Kidney epithelial cell (primary cell): ENCODE measurements at regions not wholly inside any gene's neighbourhood (a gene's known extent, or its start where the extent isn't known, plus 50 kb on each side); places are given as distances from the start of the nearest gene placed in this dataset.

Experiments used
- DNase-seq: peaks from one replicate; pipeline ENCODE4 v3.0.0-alpha.2; 2010; ENCODE audit warnings: low read depth
- H3K27me3 ChIP-seq: 2 replicates; pipeline ENCODE4 v1.6.0; 2011; ENCODE audit warnings: low read length; ENCODE audit not compliant: control insufficient read depth, insufficient read depth
- H3K36me3 ChIP-seq: 2 replicates; pipeline ENCODE4 v1.5.1; 2011; ENCODE audit warnings: low read length; ENCODE audit not compliant: control insufficient read depth, insufficient read depth
- H3K4me3 ChIP-seq: 2 replicates; pipeline ENCODE4 v1.5.1; 2011; ENCODE audit warnings: low read depth, mild to moderate bottlenecking, control low read depth, low read length
- TF ChIP-seq, protein P1 (sequence below): IDR thresholded peaks from 2 replicates; pipeline ENCODE4 v1.5.1; 2011; ENCODE audit warnings: mild to moderate bottlenecking, moderate library complexity, low read length, control low read depth, inconsistent platforms; ENCODE audit not compliant: insufficient read depth, poor library complexity, severe bottlenecking

DNA sequence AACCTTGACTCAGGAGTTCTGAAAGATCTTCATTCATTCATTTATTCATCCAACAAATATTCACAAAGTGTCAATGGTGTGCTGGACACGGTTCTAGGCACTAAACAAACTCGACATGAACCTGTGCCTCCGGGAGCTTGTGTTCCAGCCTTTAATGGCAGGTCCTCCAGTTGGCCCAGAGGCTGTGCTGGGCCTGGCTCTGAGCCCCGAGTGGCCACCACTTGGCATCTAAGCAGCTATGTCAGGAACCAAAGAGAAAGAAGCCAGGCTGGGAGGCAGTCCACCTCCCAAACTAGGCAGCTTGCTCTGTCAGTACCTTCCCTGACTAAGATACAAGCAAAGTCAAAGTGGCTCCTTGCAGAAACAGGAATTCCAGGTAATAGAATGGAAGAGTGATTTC is 233.6 kb downstream of the BUD13 start:
- Histone ChIP-seq H3K27me3 (no peaks in the 10 kb centered on the region), H3K36me3 (no peaks in the 10 kb centered on the region), H3K4me3 (no peak overlapping the region)
- TF ChIP-seq, protein P1, sequence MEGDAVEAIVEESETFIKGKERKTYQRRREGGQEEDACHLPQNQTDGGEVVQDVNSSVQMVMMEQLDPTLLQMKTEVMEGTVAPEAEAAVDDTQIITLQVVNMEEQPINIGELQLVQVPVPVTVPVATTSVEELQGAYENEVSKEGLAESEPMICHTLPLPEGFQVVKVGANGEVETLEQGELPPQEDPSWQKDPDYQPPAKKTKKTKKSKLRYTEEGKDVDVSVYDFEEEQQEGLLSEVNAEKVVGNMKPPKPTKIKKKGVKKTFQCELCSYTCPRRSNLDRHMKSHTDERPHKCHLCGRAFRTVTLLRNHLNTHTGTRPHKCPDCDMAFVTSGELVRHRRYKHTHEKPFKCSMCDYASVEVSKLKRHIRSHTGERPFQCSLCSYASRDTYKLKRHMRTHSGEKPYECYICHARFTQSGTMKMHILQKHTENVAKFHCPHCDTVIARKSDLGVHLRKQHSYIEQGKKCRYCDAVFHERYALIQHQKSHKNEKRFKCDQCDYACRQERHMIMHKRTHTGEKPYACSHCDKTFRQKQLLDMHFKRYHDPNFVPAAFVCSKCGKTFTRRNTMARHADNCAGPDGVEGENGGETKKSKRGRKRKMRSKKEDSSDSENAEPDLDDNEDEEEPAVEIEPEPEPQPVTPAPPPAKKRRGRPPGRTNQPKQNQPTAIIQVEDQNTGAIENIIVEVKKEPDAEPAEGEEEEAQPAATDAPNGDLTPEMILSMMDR: no peak
- no peak for DNase-seq

DNA sequence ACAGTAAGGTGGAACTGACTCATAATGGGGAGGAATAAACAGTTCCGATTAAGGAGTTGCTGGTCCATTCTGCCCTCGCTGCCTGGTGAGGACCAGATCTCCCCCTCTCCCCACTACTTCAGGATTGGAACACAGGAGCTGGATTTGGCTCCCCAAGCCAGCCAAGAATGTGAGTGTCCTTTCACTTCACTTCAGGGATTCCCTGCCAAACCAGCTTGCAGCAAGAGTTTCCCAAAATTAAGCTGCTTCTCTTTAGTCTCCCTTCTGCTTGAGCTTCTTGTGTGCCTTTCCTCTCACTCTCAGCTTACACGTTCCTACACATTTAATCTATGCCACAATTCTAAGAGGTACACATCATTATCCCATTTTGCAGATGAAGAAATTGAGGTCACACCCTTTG is 234.1 kb downstream of the BUD13 start:
- Histone ChIP-seq H3K27me3 (no peaks in the 10 kb centered on the region), H3K4me3 (no peak overlapping the region), H3K36me3 (no peaks in the 10 kb centered on the region)
- DNase-seq: no peak
- TF ChIP-seq, protein P1: no peak

DNA sequence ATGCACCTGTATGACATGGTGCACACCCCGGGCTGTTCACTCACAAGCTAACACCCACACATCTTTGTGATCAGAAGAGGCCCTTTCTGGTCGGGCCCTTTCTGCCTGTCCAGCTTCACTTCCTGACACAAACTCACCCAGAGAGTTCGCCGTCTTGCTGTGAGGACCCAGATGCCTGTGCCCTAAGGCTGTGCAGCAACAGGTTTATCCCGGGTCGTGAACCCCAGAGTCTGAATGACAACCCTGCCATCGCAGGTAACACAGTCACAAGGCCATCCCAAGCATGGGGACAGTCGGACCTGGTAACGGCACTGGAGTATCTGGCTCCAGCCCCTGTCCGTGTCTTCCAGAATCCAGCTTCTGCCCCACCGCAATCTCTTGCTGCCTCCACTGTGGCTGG is 235.1 kb downstream of the BUD13 start:
- H3K36me3 ChIP-seq: no peaks in the 10 kb centered on the region
- DNase-seq: no peak
- peaks cover 6% of the 10 kb centered on the region for H3K27me3 ChIP-seq
- TF ChIP-seq, protein P1: no peak
- no peak overlapping the region for H3K4me3 ChIP-seq

DNA sequence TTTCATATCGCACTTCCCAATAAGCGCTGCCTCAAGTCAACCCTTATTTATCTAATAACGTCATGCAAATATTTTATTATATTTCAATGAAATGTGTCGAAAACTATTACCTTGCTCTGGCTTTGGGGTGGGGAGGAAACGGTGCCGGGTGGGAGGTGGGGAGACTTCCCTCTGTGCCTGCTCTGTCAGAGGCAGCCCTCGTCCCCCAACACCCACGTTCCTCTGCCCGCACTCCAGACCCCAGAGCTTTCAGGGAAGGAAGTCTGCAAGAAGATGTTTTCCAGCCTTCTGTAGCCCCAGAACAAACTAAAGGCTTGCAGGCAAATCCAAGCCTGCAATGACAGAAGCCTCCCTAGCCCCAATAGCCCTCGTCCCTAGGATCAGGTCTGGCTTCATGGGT is 235.7 kb downstream of the BUD13 start:
- Histone ChIP-seq H3K27me3 (peaks cover 6% of the 10 kb centered on the region), H3K4me3 (no peak overlapping the region), H3K36me3 (no peaks in the 10 kb centered on the region)
- no peak for DNase-seq
- TF ChIP-seq, protein P1: no peak

DNA sequence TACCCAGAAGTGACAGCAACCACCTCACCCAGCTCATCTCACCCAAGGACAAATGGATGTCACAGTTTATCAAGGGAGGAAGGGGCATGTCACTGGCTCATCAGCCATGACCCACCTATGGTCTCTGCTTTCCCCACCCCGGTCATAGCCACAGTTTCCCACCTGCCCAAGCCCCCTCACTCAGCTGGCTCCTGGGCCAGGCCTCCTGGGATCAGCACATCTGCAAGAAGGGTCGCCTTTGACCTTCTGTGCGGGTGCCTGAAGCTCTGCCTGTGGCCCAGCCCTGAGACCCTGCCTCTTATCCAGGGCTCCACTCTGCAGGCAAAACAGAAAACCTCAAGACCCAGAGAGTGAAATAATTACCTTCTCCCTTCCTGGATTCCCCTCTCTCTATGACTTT is 236.4 kb downstream of the BUD13 start:
- DNase-seq: no peak
- Histone ChIP-seq H3K27me3 (peaks cover 11% of the 10 kb centered on the region), H3K4me3 (no peak overlapping the region), H3K36me3 (no peaks in the 10 kb centered on the region)
- TF ChIP-seq, protein P1: no peak

DNA sequence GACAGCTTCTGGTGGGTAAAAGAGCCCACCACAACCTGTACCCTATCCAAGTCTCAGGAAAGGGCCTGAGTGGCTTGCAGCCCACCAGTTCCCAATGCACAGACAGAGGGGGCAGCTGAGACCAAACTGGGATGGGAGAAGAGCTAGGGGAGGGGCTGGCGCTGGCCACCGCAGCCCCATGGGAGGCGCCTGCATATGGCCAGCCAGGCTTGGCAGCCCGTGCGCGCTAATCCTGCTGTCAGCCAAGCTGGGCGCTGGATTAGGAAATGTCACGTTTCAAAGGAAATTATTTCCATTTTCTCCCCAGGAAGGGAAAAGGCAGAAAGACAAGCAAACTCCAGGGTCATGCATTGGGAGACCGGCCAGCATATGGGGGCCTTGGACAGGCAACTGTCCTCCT is 236.8 kb downstream of the BUD13 start:
- no peaks in the 10 kb centered on the region for H3K36me3 ChIP-seq
- peaks cover 11% of the 10 kb centered on the region for H3K27me3 ChIP-seq
- no peak overlapping the region for H3K4me3 ChIP-seq
- no peak for DNase-seq
- TF ChIP-seq, protein P1: no peak
